ENCODE measurements at regions not wholly inside any gene's neighbourhood (a gene's known extent, or its start where the extent isn't known, plus 50 kb on each side); places are given as distances from the start of the nearest gene placed in this dataset.

DNA sequence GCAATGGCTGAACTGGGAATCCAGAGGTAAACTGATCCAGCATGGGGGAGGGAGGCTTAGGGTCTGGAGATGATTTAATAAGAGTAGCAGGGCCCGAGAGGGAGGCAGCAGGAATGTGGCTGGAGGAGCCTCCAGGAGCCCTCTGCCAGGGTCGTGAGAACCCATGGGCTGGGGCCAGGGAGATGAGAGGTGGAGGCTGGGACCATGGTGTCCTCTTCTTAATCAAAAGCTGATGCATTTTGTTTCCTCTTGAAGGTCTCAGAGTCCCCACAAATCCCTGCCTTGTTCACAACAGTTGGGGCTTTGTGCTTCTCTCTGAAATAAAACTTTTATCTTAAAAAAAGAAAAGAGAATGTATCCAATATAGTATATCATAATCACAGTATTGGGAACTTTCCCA is 123.7 kb upstream of the ZNF516 start:
- TF ChIP-seq EP300 (IDR thresholded peaks at IDR 0.05; ENCODE audit: low read depth), result no peak
- TF ChIP-seq, protein P1, sequence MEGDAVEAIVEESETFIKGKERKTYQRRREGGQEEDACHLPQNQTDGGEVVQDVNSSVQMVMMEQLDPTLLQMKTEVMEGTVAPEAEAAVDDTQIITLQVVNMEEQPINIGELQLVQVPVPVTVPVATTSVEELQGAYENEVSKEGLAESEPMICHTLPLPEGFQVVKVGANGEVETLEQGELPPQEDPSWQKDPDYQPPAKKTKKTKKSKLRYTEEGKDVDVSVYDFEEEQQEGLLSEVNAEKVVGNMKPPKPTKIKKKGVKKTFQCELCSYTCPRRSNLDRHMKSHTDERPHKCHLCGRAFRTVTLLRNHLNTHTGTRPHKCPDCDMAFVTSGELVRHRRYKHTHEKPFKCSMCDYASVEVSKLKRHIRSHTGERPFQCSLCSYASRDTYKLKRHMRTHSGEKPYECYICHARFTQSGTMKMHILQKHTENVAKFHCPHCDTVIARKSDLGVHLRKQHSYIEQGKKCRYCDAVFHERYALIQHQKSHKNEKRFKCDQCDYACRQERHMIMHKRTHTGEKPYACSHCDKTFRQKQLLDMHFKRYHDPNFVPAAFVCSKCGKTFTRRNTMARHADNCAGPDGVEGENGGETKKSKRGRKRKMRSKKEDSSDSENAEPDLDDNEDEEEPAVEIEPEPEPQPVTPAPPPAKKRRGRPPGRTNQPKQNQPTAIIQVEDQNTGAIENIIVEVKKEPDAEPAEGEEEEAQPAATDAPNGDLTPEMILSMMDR (IDR thresholded peaks at IDR 0.05), result no peak
- TF ChIP-seq POLR2AphosphoS5 (IDR thresholded peaks at IDR 0.05), result no peak
- TF ChIP-seq POLR2A (IDR thresholded peaks at IDR 0.05), result no peak
- H3K36me3 ChIP-seq, result no peaks in the 10 kb centered on the region
- peak overlapping the region in 2 of 4 donors; percentile 69 to 70 for H3K27ac ChIP-seq
- no peak for DNase-seq
- no peaks in the 10 kb centered on the region for H3K9me3 ChIP-seq
- no peak overlapping the region for H3K4me3 ChIP-seq
- intact Hi-C loops (cut with DNase I; ENCODE audit: low total_unique reads), result no loop called here
- no peaks in the 10 kb centered on the region for H3K27me3 ChIP-seq
- in situ Hi-C loops (cut with MboI; ENCODE audit: low pct_ligation_motif_present in 1 of 4, low pct_unique_long_range_greater_than_20kb in 1 of 4, low sequenced_read_pairs in 3 of 4), result no loop called here
- WGBS, 2 donors (ENCODE audit: low coverage in 1 of 2), result 56 to 60% methylated on average over 1 to 2 of the region's 2 CpGs
- H3K4me1 ChIP-seq, result peaks cover 6 to 24% (median 16%) of the 10 kb centered on the region in 4 donors

- H3K36me3 ChIP-seq, result no peaks in the 10 kb centered on the region
- peaks cover 6 to 15% (median 12%) of the 10 kb centered on the region in 4 donors for H3K4me1 ChIP-seq
- H3K4me3 ChIP-seq, result no peak overlapping the region
- TF ChIP-seq EP300 (IDR thresholded peaks at IDR 0.05; ENCODE audit: low read depth), result no peak
- no peak for TF ChIP-seq POLR2A (IDR thresholded peaks at IDR 0.05)
- TF ChIP-seq, protein P1 (IDR thresholded peaks at IDR 0.05), result no peak
- TF ChIP-seq POLR2AphosphoS5 (IDR thresholded peaks at IDR 0.05), result no peak
- no peaks in the 10 kb centered on the region for H3K27me3 ChIP-seq
- in situ Hi-C loops (cut with MboI; ENCODE audit: low pct_ligation_motif_present in 1 of 4, low pct_unique_long_range_greater_than_20kb in 1 of 4, low sequenced_read_pairs in 3 of 4), result no loop called here
- intact Hi-C loops (cut with DNase I; ENCODE audit: low total_unique reads), result no loop called here
- DNase-seq, result no peak
- 80 to 93% methylated on average over 3 to 7 of the region's 7 CpGs for WGBS, 2 donors (ENCODE audit: low coverage in 1 of 2)
- no peaks in the 10 kb centered on the region for H3K9me3 ChIP-seq
- no peak overlapping the region for H3K27ac ChIP-seq
These were observed 121.3 kb upstream of the ZNF516 start for GRCh38 chr18:76616373-76616772.

- intact Hi-C loops (cut with DNase I; ENCODE audit: low total_unique reads) (no loop called here), in situ Hi-C loops (cut with MboI; ENCODE audit: low pct_ligation_motif_present in 1 of 4, low pct_unique_long_range_greater_than_20kb in 1 of 4, low sequenced_read_pairs in 3 of 4) (no loop called here)
- no peaks in the 10 kb centered on the region for H3K27me3 ChIP-seq
- no peak for TF ChIP-seq POLR2AphosphoS5 (IDR thresholded peaks at IDR 0.05)
- TF ChIP-seq, protein P1 (IDR thresholded peaks at IDR 0.05), result no peak
- TF ChIP-seq POLR2A (IDR thresholded peaks at IDR 0.05), result no peak
- no peak for TF ChIP-seq EP300 (IDR thresholded peaks at IDR 0.05; ENCODE audit: low read depth)
- WGBS, 2 donors (ENCODE audit: low coverage in 1 of 2), result 83 to 85% methylated on average over 13 to 17 of the region's 17 CpGs
- H3K36me3 ChIP-seq, result no peaks in the 10 kb centered on the region
- H3K4me3 ChIP-seq, result no peak overlapping the region
- H3K27ac ChIP-seq, result no peak overlapping the region
- H3K4me1 ChIP-seq, result peaks cover 0 to 4% (median 1%) of the 10 kb centered on the region in 4 donors
- no peaks in the 10 kb centered on the region for H3K9me3 ChIP-seq
- DNase-seq, result no peak
These were observed 120.2 kb upstream of the ZNF516 start for GRCh38 chr18:76615065-76615733.

GRCh38 chr18:76613755-76614120 is 118.7 kb upstream of the ZNF516 start:
- in situ Hi-C loops (cut with MboI; ENCODE audit: low pct_ligation_motif_present in 1 of 4, low pct_unique_long_range_greater_than_20kb in 1 of 4, low sequenced_read_pairs in 3 of 4) (no loop called here), intact Hi-C loops (cut with DNase I; ENCODE audit: low total_unique reads) (no loop called here)
- no peaks in the 10 kb centered on the region for H3K36me3 ChIP-seq
- H3K4me3 ChIP-seq, result no peak overlapping the region
- TF ChIP-seq, protein P1 (IDR thresholded peaks at IDR 0.05), result no peak
- TF ChIP-seq POLR2AphosphoS5 (IDR thresholded peaks at IDR 0.05) (no peak), EP300 (IDR thresholded peaks at IDR 0.05; ENCODE audit: low read depth) (no peak), POLR2A (IDR thresholded peaks at IDR 0.05) (no peak)
- 96 to 100% methylated on average over 7 to 25 of the region's 25 CpGs for WGBS, 2 donors (ENCODE audit: low coverage in 1 of 2)
- no peaks in the 10 kb centered on the region for H3K4me1 ChIP-seq
- H3K27me3 ChIP-seq, result no peaks in the 10 kb centered on the region
- H3K27ac ChIP-seq, result no peak overlapping the region
- DNase-seq, result no peak
- H3K9me3 ChIP-seq, result no peaks in the 10 kb centered on the region

Measured in transverse colon (tissue), 4 donors.